Upper lobe of left lung (tissue), 6 donors: ENCODE measurements at regions not wholly inside any gene's neighbourhood (a gene's known extent, or its start where the extent isn't known, plus 50 kb on each side); places are given as distances from the start of the nearest gene placed in this dataset.

Experiments used
- ATAC-seq, 2 donors: fragments of 200-7000 bp; cut with Tn5 transposase; one replicate each; pipeline ENCODE4 v1.9.1; 2022; ENCODE audit warnings: mild to moderate bottlenecking in 2 of 2, moderate library complexity in 2 of 2; ENCODE audit not compliant: low FRiP score in 2 of 2
- DNase-seq, 2 donors: peaks; one replicate each; pipeline ENCODE4 v3.0.0-alpha.2; 2019 to 2020
- H3K27ac ChIP-seq, 4 donors: fragments of 200-600 bp; sonication (generic); one replicate each; pipeline ENCODE4 v1.5.1; 2016 to 2019
- H3K27me3 ChIP-seq, 4 donors: fragments of 200-600 bp; sonication (generic); one replicate each; pipeline ENCODE4 v1.5.1; 2017 to 2019
- H3K36me3 ChIP-seq, 4 donors: fragments of 200-600 bp; sonication (generic); one replicate each; pipeline ENCODE4 v1.5.1; 2016 to 2019
- H3K4me1 ChIP-seq, 4 donors: fragments of 200-600 bp; sonication (generic); one replicate each; pipeline ENCODE4 v1.5.1; 2018 to 2019
- H3K4me3 ChIP-seq, 4 donors: fragments of 200-600 bp; sonication (generic); one replicate each; pipeline ENCODE4 v1.5.1; 2017 to 2019; ENCODE audit warnings: mild to moderate bottlenecking in 2 of 4, moderate library complexity in 1 of 4
- H3K9me3 ChIP-seq, 4 donors: fragments of 200-600 bp; sonication (generic); one replicate each; pipeline ENCODE4 v1.5.1; 2018 to 2019
- CTCF ChIP-seq, 6 experiments: fragments of 450-650 bp in 4 of 6; fragments of 200-600 bp in 2 of 6; sonication (generic) in 2 of 6; IDR thresholded peaks; one replicate each; pipeline ENCODE4 v1.5.1; 2016 to 2019; ENCODE audit warnings: antibody characterized with exemption in 6 of 6
- EP300 ChIP-seq, 4 donors: sonication (generic); formaldehyde crosslinking; IDR thresholded peaks; one replicate each; pipeline ENCODE4 v1.5.1; 2017; ENCODE audit warnings: antibody characterized with exemption in 4 of 4, control low read depth in 2 of 4
- POLR2A ChIP-seq, 4 donors: fragments of 450-650 bp; IDR thresholded peaks; one replicate each; pipeline ENCODE4 v1.5.1; 2016 to 2017; ENCODE audit warnings: antibody characterized with exemption in 4 of 4, mild to moderate bottlenecking in 2 of 4
- POLR2AphosphoS5 ChIP-seq, 2 donors: sonication (generic); formaldehyde crosslinking; IDR thresholded peaks; one replicate each; pipeline ENCODE4 v1.5.1; 2017; ENCODE audit warnings: antibody characterized with exemption in 2 of 2
- WGBS, 2 donors: methylation state at CpG; one replicate each; pipeline ENCODE4 v1.1.5; 2017 to 2018; 5-methylcytosine and 5-hydroxymethylcytosine counted together
- donor health status: DM: no; HTN: no; CAD: no; lungs with moderate emphysema.
- donor health status: DM: no; HTN: yes; CAD: no; lungs with severe emphysema.

- H3K36me3 ChIP-seq = no peaks in the 10 kb centered on the region
- TF ChIP-seq EP300 (IDR thresholded peaks at IDR 0.05) (no peak), POLR2AphosphoS5 (IDR thresholded peaks at IDR 0.05) (no peak), CTCF (IDR thresholded peaks at IDR 0.05) (no peak), POLR2A (IDR thresholded peaks at IDR 0.05) (no peak)
- ATAC-seq (no peak), DNase-seq (no peak)
- no peak overlapping the region for H3K4me3 ChIP-seq
- 95 to 96% methylated on average over 6 of the region's 6 CpGs for WGBS, 2 donors
- no peaks in the 10 kb centered on the region for H3K4me1 ChIP-seq
- no peaks in the 10 kb centered on the region for H3K27me3 ChIP-seq
- H3K9me3 ChIP-seq = no peaks in the 10 kb centered on the region
- H3K27ac ChIP-seq = no peak overlapping the region
Observed at GRCh38 chr9:16132513-16132912, 579.7 kb downstream of the CCDC171 start.

GRCh38 chr9:16133032-16133431, 580.2 kb downstream of the CCDC171 start:
- H3K4me3 ChIP-seq = no peak overlapping the region
- no peak for TF ChIP-seq POLR2AphosphoS5 (IDR thresholded peaks at IDR 0.05)
- no peak for TF ChIP-seq CTCF (IDR thresholded peaks at IDR 0.05)
- TF ChIP-seq POLR2A (IDR thresholded peaks at IDR 0.05) = no peak
- no peak for TF ChIP-seq EP300 (IDR thresholded peaks at IDR 0.05)
- no peaks in the 10 kb centered on the region for H3K4me1 ChIP-seq
- no peaks in the 10 kb centered on the region for H3K27me3 ChIP-seq
- no peak overlapping the region for H3K27ac ChIP-seq
- H3K36me3 ChIP-seq = no peaks in the 10 kb centered on the region
- ATAC-seq = no peak
- no peaks in the 10 kb centered on the region for H3K9me3 ChIP-seq
- no peak for DNase-seq

DNA sequence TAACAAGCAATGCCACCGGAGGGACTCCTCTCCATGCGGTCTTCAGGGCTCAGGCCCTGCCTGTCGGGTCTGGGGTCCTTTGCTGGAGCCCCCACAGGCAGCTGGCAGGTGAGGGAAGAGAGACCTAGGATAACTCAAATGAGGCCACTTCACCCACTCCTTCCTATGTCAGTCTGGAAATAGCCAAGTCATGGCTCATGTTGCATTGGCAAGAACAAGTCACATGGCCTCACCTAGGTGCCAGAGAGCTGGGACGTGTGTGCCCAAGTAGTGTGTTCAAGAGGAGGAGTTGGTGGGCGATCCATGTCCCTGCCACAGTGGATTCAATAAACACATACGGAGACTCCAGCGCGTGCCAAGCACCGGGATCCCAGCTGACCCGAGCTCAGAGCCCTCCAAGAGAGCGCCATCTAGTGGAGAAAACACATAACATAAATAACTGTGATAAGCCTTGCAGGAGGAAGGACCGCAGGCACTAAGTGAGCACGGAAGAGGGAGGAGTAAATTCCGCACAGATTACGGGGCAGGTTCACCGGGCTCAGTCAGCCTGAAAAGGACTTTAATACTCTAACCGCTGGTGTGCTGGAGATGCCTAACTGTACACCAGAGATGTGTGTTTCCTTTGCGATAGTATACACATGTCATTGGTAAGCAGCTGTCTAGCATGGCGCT, 580.8 kb downstream of the CCDC171 start:
- peak in 5 of 6 experiments; percentile 27 to 57 (median 39) for TF ChIP-seq CTCF (IDR thresholded peaks at IDR 0.05)
- TF ChIP-seq POLR2AphosphoS5 (IDR thresholded peaks at IDR 0.05) = no peak
- WGBS, 2 donors = 27 to 34% methylated on average over 16 to 19 of the region's 19 CpGs
- Histone ChIP-seq H3K4me1 (no peaks in the 10 kb centered on the region), H3K27me3 (no peaks in the 10 kb centered on the region), H3K9me3 (no peaks in the 10 kb centered on the region), H3K36me3 (no peaks in the 10 kb centered on the region), H3K4me3 (no peak overlapping the region), H3K27ac (no peak overlapping the region)
- ATAC-seq (peak; percentile 44 to 55), DNase-seq (peak in 1 of 2 donors; percentile 37)

- no peaks in the 10 kb centered on the region for H3K27me3 ChIP-seq
- ATAC-seq (no peak), DNase-seq (no peak)
- no peak overlapping the region for H3K4me3 ChIP-seq
- 69 to 90% methylated on average over 4 of the region's 4 CpGs for WGBS, 2 donors
- no peaks in the 10 kb centered on the region for H3K4me1 ChIP-seq
- TF ChIP-seq EP300 (IDR thresholded peaks at IDR 0.05) (no peak), POLR2AphosphoS5 (IDR thresholded peaks at IDR 0.05) (no peak), CTCF (IDR thresholded peaks at IDR 0.05) (no peak), POLR2A (IDR thresholded peaks at IDR 0.05) (no peak)
- H3K27ac ChIP-seq = no peak overlapping the region
- no peaks in the 10 kb centered on the region for H3K9me3 ChIP-seq
- H3K36me3 ChIP-seq = no peaks in the 10 kb centered on the region
Observed at GRCh38 chr9:16134351-16134750, 581.5 kb downstream of the CCDC171 start.

DNA sequence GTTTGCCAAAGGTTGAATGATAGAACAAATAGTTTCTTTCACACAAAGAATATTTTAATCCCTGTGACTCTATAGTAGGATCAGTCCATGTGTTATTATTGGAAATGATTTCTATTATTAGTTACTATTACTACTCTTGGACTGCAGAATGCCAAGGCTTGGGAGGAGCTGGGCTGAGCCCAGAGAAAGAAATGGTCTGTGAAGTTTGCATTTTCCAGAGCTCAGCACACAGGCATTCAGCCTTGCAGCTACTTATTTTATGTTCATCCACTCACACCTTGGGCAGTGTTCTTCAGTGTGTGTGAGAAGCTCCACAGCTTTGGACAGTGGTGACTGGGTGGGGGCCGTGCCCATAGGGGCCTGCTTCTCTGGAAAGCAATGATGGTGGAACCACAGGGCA, 583.1 kb downstream of the CCDC171 start:
- H3K4me1 ChIP-seq = no peaks in the 10 kb centered on the region
- WGBS, 2 donors = 80 to 81% methylated on average over 1 of the region's 1 CpG

More for the DNA sequence above, 583.1 kb downstream of the CCDC171 start:
- no peaks in the 10 kb centered on the region for H3K36me3 ChIP-seq
- DNase-seq (no peak), ATAC-seq (no peak)
- no peaks in the 10 kb centered on the region for H3K9me3 ChIP-seq
- H3K27me3 ChIP-seq = no peaks in the 10 kb centered on the region
- TF ChIP-seq CTCF (IDR thresholded peaks at IDR 0.05) = no peak
- no peak for TF ChIP-seq EP300 (IDR thresholded peaks at IDR 0.05)
- no peak for TF ChIP-seq POLR2A (IDR thresholded peaks at IDR 0.05)
- no peak for TF ChIP-seq POLR2AphosphoS5 (IDR thresholded peaks at IDR 0.05)
- H3K4me3 ChIP-seq = no peak overlapping the region
- H3K27ac ChIP-seq = no peak overlapping the region
